ENCODE measurements at regions not wholly inside any gene's neighbourhood (a gene's known extent, or its start where the extent isn't known, plus 50 kb on each side); places are given as distances from the start of the nearest gene placed in this dataset.

- Histone ChIP-seq H3K4me3 (no peak overlapping the region), H3K27me3 (no peaks in the 10 kb centered on the region), H3K9me3 (no peaks in the 10 kb centered on the region), H3K27ac (no peak overlapping the region), H3K4me1 (no peaks in the 10 kb centered on the region), H3K36me3 (no peaks in the 10 kb centered on the region)
- 96% methylated on average over 3 of the region's 3 CpGs for WGBS
- TF ChIP-seq CTCF (IDR thresholded peaks at IDR 0.05): no peak
- no peak for TF ChIP-seq POLR2A (IDR thresholded peaks at IDR 0.05)
- no peak for TF ChIP-seq POLR2AphosphoS5 (IDR thresholded peaks at IDR 0.05)
- TF ChIP-seq EP300 (IDR thresholded peaks at IDR 0.05): no peak
- DNase-seq (ENCODE audit: low spot score in 2 of 2): no peak
Observed at GRCh38 chr16:24446189-24446588, 93.2 kb upstream of the RBBP6 start.

- Histone ChIP-seq H3K4me3 (no peak overlapping the region), H3K36me3 (no peaks in the 10 kb centered on the region), H3K27ac (no peak overlapping the region), H3K4me1 (no peaks in the 10 kb centered on the region), H3K27me3 (no peaks in the 10 kb centered on the region), H3K9me3 (no peaks in the 10 kb centered on the region)
- TF ChIP-seq POLR2A (IDR thresholded peaks at IDR 0.05): no peak
- no peak for TF ChIP-seq EP300 (IDR thresholded peaks at IDR 0.05)
- no peak for TF ChIP-seq POLR2AphosphoS5 (IDR thresholded peaks at IDR 0.05)
- DNase-seq (ENCODE audit: low spot score in 2 of 2): no peak
- 83% methylated on average over 3 of the region's 3 CpGs for WGBS
Observed at GRCh38 chr16:24452724-24453123, 86.6 kb upstream of the RBBP6 start.

GRCh38 chr16:24463196-24463945 lies 76.0 kb upstream of the RBBP6 start:
- no peaks in the 10 kb centered on the region for H3K36me3 ChIP-seq
- 66% methylated on average over 10 of the region's 10 CpGs for WGBS
- H3K4me1 ChIP-seq: no peaks in the 10 kb centered on the region
- H3K27ac ChIP-seq: no peak overlapping the region
- TF ChIP-seq CTCF (IDR thresholded peaks at IDR 0.05) (no peak), POLR2A (IDR thresholded peaks at IDR 0.05) (no peak)
- H3K4me3 ChIP-seq: no peak overlapping the region
- no peaks in the 10 kb centered on the region for H3K27me3 ChIP-seq
- DNase-seq (ENCODE audit: low spot score in 2 of 2): no peak
- H3K9me3 ChIP-seq: no peaks in the 10 kb centered on the region

GRCh38 chr16:24471561-24472350 lies 67.6 kb upstream of the RBBP6 start:
- WGBS: 45% methylated on average over 7 of the region's 7 CpGs
- TF ChIP-seq CTCF (IDR thresholded peaks at IDR 0.05) (no peak), EP300 (IDR thresholded peaks at IDR 0.05) (no peak), POLR2A (IDR thresholded peaks at IDR 0.05) (no peak), POLR2AphosphoS5 (IDR thresholded peaks at IDR 0.05) (no peak)

GRCh38 chr16:24477492-24477891 lies 61.9 kb upstream of the RBBP6 start:
- WGBS: 76% methylated on average over 6 of the region's 6 CpGs
- Histone ChIP-seq H3K27me3 (peaks cover 2% of the 10 kb centered on the region), H3K9me3 (peaks cover 10% of the 10 kb centered on the region), H3K4me1 (no peaks in the 10 kb centered on the region), H3K4me3 (no peak overlapping the region), H3K27ac (no peak overlapping the region), H3K36me3 (no peaks in the 10 kb centered on the region)
- TF ChIP-seq CTCF (IDR thresholded peaks at IDR 0.05): no peak
- TF ChIP-seq POLR2AphosphoS5 (IDR thresholded peaks at IDR 0.05): no peak
- no peak for DNase-seq (ENCODE audit: low spot score in 2 of 2)

More at GRCh38 chr16:24471561-24472350, 67.6 kb upstream of the RBBP6 start:
- Histone ChIP-seq H3K9me3 (peaks cover 10% of the 10 kb centered on the region), H3K4me1 (no peaks in the 10 kb centered on the region), H3K36me3 (no peaks in the 10 kb centered on the region), H3K4me3 (no peak overlapping the region), H3K27me3 (peaks cover 2% of the 10 kb centered on the region), H3K27ac (no peak overlapping the region)
- DNase-seq (ENCODE audit: low spot score in 2 of 2): no peak

Data from suprapubic skin (tissue), 4 donors.